ENCODE measurements at regions not wholly inside any gene's neighbourhood (a gene's known extent, or its start where the extent isn't known, plus 50 kb on each side); places are given as distances from the start of the nearest gene placed in this dataset.

DNA sequence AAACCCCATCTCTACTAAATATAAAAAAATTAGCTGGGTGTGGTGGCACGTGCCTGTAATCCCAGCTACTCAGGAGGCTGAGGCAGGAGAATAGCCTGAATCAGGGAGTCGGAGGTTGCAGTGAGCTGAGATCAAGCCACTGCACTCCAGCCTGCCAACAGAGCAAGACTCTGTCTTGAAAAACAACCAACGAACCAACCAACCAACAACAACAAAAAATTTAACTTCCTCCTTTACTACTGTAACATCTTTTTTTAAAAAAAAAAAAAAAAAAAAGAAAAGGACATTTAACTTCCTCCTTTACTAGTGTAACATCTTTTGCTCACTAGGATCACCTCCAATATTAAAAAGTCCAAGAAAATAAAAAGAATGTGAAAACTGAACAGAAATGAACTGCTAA is 92.3 kb upstream of the TMEM168 start:
- Mint-ChIP-seq H3K4me3 (no peak overlapping the region), H3K9me3 (peaks cover 0 to 4% of the 10 kb centered on the region in 2 donors), H3K27ac (no peak overlapping the region), H3K4me1 (ENCODE audit: low read depth) (peaks cover 5% of the 10 kb centered on the region), H3K27me3 (ENCODE audit: low read depth) (no peaks in the 10 kb centered on the region), H3K36me3 (ENCODE audit: insufficient read depth in 2 of 2) (peaks cover 2 to 5% of the 10 kb centered on the region in 2 donors)
- ATAC-seq (replicated peaks in 1 of 2), result no peak
- no peak for DNase-seq

DNA sequence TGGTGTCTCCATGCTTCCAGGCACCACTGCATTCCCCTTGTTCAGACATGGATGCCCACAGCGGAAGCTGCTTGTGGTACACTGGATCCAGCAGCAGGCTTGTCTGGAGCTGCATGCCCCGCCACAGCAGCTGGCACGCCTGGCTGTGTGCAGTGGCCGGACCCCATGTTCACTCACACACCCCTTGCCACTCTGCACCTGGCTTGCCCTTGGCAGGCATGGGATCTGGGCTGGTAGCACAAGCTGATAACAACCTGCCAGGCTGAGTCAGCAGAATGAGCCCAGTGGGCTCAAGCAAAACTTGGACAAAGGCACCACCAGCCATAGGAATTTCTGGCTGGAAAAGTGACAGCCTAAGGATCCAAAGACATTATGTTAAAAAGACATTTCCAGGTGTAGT is 91.8 kb upstream of the TMEM168 start:
- DNase-seq (no peak), ATAC-seq (replicated peaks in 1 of 2) (no peak)
- Mint-ChIP-seq H3K36me3 (ENCODE audit: insufficient read depth in 2 of 2) (peaks cover 2 to 5% of the 10 kb centered on the region in 2 donors), H3K27ac (no peak overlapping the region), H3K9me3 (peaks cover 0 to 4% of the 10 kb centered on the region in 2 donors), H3K4me3 (no peak overlapping the region), H3K27me3 (ENCODE audit: low read depth) (no peaks in the 10 kb centered on the region), H3K4me1 (ENCODE audit: low read depth) (peaks cover 5% of the 10 kb centered on the region)

DNA sequence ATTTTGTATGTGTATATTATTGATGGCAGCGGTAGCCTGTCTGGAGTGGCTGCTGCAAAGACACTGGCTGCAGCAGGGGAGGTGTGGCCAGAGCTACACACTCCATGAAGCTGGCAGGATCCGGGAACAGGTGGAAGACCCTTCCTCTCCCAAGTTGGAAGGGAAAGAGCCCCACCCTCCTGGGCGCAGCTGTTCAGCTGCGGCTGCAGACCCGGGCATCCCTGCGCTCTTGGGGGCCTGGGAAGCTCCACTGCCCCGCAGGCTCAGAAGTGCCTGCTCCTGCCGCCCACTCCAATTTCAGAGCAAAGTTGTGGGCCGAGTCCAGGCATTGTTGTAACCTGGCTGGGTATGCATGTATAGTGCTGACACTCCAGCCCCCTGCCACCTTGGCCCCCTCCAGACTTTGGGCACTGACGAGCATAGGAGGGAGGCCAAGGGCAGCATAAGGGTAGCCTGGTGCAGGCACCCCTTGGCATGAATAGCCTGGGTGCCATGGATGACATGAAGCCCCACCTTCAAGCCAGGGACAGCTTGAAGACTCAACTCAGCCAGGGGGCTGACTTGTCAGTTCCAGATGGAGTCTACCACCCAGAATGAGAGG is 90.7 kb upstream of the TMEM168 start:
- no peaks in the 10 kb centered on the region for H3K27me3 Mint-ChIP-seq (ENCODE audit: low read depth)
- H3K4me1 Mint-ChIP-seq (ENCODE audit: low read depth), result peaks cover 5% of the 10 kb centered on the region
- no peak overlapping the region for H3K4me3 Mint-ChIP-seq
- DNase-seq, result no peak
- peaks cover 0 to 4% of the 10 kb centered on the region in 2 donors for H3K9me3 Mint-ChIP-seq
- peaks cover 2 to 5% of the 10 kb centered on the region in 2 donors for H3K36me3 Mint-ChIP-seq (ENCODE audit: insufficient read depth in 2 of 2)
- no peak overlapping the region for H3K27ac Mint-ChIP-seq
- no peak for ATAC-seq (replicated peaks in 1 of 2)

DNA sequence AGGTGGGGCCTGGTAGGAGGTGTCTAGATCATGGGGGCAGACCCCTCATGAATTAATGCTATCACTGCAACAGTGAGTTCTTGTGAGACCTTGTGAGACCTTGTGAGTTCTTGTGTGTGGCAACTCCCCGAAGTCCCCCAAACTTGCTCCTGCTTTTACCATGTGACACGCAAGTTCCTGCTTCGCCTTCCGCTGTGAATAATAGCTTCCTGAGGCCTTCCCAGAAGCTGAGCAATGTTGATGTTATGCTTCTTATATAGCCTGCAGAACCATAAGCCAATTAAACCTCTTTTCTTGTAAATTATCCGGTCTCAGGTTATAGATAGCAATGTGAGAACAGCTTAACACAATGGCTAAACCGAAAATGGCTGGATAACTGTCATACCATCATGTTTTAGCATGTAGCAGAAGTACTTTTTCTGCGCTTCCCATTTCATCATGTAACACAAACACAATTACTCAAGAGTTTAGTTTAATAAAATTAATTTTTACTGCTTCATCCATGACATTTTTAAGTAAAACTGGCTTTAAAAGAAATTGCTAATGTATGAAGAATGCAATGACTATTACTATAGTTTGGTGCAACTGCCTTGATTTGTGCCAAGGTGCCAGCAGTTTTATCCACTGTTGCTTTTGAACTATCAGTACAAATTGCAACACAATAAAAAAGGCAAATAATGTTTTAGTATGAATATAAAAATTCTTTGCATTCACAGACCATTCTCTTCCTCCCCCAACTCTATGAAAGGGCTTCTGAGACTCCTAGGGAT is 87.7 kb upstream of the TMEM168 start:
- no peak overlapping the region for H3K27ac Mint-ChIP-seq
- DNase-seq (no peak), ATAC-seq (replicated peaks in 1 of 2) (no peak)
- no peaks in the 10 kb centered on the region for H3K9me3 Mint-ChIP-seq
- H3K36me3 Mint-ChIP-seq (ENCODE audit: insufficient read depth in 2 of 2), result no peaks in the 10 kb centered on the region
- no peaks in the 10 kb centered on the region for H3K4me1 Mint-ChIP-seq (ENCODE audit: low read depth)
- H3K4me3 Mint-ChIP-seq, result no peak overlapping the region
- H3K27me3 Mint-ChIP-seq (ENCODE audit: low read depth), result no peaks in the 10 kb centered on the region

DNA sequence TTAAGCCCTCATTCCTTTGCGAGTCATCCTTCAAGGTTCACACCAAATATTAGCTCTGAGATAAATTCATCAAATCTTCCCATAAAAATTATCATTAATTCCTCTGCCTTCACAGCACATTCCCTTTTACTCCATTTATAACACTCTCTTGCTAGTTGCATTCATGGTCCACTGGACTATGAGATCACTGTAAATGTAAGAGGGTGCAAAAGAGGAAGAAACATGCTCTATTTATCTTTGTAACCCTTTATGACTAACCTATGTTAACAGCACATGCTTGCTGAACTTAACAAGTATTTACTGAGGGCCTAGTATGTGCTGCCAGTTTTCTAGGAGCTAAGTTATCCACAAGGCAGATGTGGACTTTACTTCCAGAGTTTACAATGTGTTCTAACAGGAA is 86.7 kb upstream of the TMEM168 start:
- no peaks in the 10 kb centered on the region for H3K4me1 Mint-ChIP-seq (ENCODE audit: low read depth)
- no peaks in the 10 kb centered on the region for H3K36me3 Mint-ChIP-seq (ENCODE audit: insufficient read depth in 2 of 2)
- ATAC-seq (replicated peaks in 1 of 2) (no peak), DNase-seq (no peak)
- H3K4me3 Mint-ChIP-seq, result no peak overlapping the region
- H3K9me3 Mint-ChIP-seq, result no peaks in the 10 kb centered on the region
- H3K27ac Mint-ChIP-seq, result peak overlapping the region; percentile 31
- H3K27me3 Mint-ChIP-seq (ENCODE audit: low read depth), result no peaks in the 10 kb centered on the region

DNA sequence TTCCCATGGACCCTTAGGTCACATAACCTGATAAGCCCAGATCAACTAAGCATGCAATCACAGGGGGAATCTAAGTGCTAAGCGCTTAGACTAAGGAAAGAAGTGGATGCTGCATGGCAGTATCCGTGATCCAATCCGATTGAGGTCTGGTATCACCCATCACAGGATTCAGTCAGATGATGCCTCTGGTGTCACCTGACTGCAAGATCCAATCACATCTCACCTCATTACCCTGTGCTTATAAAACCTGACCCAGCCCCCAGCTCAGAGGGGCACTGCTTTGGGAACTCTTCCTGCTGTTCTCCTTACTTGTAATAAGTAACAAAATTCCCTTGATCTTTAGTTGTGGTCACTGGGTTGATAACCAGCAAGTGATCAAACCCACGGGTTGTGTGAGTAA is 84.7 kb upstream of the TMEM168 start:
- Mint-ChIP-seq H3K36me3 (ENCODE audit: insufficient read depth in 2 of 2) (no peaks in the 10 kb centered on the region), H3K4me1 (ENCODE audit: low read depth) (no peaks in the 10 kb centered on the region), H3K9me3 (no peaks in the 10 kb centered on the region), H3K4me3 (no peak overlapping the region), H3K27me3 (ENCODE audit: low read depth) (no peaks in the 10 kb centered on the region), H3K27ac (no peak overlapping the region)
- no peak for DNase-seq
- ATAC-seq (replicated peaks in 1 of 2), result no peak

DNA sequence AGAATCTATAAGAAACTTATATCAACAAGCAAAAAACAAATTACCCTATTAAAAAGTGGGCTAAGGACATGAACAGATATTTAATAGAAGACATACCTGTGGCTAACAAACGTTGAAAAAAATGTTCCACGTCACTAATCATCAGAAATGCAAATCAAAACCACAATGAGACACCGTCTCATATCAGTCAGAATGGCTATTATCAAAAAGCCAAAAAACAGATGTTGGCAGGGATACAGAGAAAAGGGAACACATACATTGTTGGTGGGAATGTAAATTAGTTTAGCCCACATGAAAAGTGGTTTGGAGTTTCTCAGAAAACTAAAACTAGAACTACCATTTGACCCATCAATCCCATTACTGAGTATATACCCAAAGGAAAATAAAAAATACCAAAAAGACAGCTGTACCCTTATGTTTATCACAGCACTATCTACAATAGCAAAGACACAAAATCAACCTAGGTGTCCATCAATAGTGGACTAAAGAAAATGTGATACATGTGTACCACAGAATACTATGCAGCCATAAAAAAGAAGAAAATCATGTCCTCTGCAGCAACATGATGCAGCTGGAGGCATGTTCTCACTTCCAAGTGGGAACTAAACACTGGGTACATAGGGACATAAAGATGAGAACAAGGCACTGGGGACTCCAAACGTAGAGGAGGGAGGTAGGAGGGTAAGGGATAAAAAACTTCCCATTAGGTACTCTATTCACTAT is 83.8 kb upstream of the TMEM168 start:
- no peaks in the 10 kb centered on the region for H3K9me3 Mint-ChIP-seq
- H3K27me3 Mint-ChIP-seq (ENCODE audit: low read depth), result no peaks in the 10 kb centered on the region
- no peak overlapping the region for H3K4me3 Mint-ChIP-seq
- no peak overlapping the region for H3K27ac Mint-ChIP-seq
- ATAC-seq (replicated peaks in 1 of 2) (no peak), DNase-seq (no peak)
- no peaks in the 10 kb centered on the region for H3K4me1 Mint-ChIP-seq (ENCODE audit: low read depth)
- H3K36me3 Mint-ChIP-seq (ENCODE audit: insufficient read depth in 2 of 2), result peaks cover 0 to 2% of the 10 kb centered on the region in 2 donors

DNA sequence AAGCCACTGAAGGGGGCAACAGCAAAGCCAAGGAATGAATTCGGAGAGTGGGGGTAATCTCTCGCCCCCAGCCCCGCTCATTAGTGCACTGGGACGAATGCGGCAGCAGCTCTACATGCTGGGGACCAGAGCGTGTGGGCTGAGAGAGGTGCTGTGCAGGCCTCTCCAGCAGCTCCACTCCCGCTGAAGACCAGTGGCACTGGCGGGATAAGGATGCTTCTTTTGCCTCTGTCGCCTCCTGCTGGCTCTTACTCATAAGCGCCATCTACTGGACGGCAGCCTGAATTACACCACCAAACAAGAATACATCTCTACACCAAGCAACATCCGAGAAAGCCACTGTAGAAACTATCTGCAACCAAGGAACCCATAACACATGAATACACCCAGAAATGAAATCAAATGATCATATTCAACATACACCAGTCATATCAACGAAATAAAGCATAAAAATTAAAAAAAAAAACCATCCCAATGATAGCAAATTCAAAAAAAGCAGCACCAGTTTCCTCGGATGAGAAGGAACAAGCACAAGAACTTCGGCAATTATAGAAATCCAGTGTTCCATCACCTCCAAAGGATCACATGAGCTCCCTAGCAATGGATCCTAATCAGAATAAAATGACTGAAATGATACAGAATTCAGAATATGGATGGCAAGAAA is 79.0 kb upstream of the TMEM168 start:
- no peaks in the 10 kb centered on the region for H3K27me3 Mint-ChIP-seq (ENCODE audit: low read depth)
- no peaks in the 10 kb centered on the region for H3K9me3 Mint-ChIP-seq
- ATAC-seq (replicated peaks in 1 of 2) (peak; percentile 41 to 61), DNase-seq (peak; percentile 41 to 57)
- H3K27ac Mint-ChIP-seq, result no peak overlapping the region
- H3K4me3 Mint-ChIP-seq, result no peak overlapping the region
- H3K36me3 Mint-ChIP-seq (ENCODE audit: insufficient read depth in 2 of 2), result peaks cover 0 to 2% of the 10 kb centered on the region in 2 donors
- peaks cover 6% of the 10 kb centered on the region for H3K4me1 Mint-ChIP-seq (ENCODE audit: low read depth)

DNA sequence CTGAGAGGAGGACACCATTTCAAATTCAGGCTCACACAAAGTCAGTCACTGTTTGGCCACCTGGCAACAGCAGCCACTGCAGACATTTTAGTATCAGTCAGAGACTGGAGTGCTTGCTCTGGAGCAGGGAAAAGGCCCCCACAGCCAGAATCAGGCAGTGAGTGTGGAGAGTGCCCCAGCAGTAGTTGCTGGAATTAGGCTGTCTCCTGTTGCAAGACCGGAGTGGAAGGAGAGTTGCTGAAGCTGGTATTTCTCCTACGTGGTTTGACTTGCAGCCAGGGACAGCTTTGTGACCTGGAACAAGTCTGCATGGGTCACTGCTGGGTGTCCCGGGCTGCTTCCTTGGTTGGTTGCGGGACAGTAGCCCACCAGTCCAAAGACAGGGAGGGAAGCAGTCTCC is 78.4 kb upstream of the TMEM168 start:
- no peak overlapping the region for H3K27ac Mint-ChIP-seq
- peaks cover 6% of the 10 kb centered on the region for H3K4me1 Mint-ChIP-seq (ENCODE audit: low read depth)
- no peaks in the 10 kb centered on the region for H3K27me3 Mint-ChIP-seq (ENCODE audit: low read depth)
- no peak overlapping the region for H3K4me3 Mint-ChIP-seq
- no peaks in the 10 kb centered on the region for H3K9me3 Mint-ChIP-seq
- H3K36me3 Mint-ChIP-seq (ENCODE audit: insufficient read depth in 2 of 2), result peaks cover 0 to 2% of the 10 kb centered on the region in 2 donors
- ATAC-seq (replicated peaks in 1 of 2), result no peak
- DNase-seq, result no peak

DNA sequence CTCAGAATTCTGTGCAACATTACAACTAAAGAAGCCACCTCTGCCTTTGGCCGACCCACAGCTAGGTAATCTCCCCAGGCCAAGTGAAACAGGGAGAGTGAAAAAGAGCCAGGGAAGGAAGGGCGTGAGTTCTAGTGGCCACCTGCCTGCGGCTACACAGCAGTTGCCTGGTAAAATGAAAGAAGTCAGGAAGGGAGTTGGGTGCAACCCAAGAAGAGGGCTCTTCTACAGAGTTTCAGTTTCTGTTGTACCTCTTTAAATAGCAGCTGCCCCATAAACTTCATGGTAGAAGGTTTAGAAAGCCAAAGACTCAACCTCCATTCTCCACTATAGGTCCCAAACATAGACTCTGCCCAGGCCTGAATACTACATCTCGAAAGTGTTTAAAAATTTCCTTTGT is 76.2 kb upstream of the TMEM168 start:
- no peak overlapping the region for H3K27ac Mint-ChIP-seq
- DNase-seq (no peak), ATAC-seq (replicated peaks in 1 of 2) (no peak)
- no peaks in the 10 kb centered on the region for H3K9me3 Mint-ChIP-seq
- peaks cover 6% of the 10 kb centered on the region for H3K4me1 Mint-ChIP-seq (ENCODE audit: low read depth)
- H3K36me3 Mint-ChIP-seq (ENCODE audit: insufficient read depth in 2 of 2), result peaks cover 0 to 2% of the 10 kb centered on the region in 2 donors
- no peak overlapping the region for H3K4me3 Mint-ChIP-seq
- H3K27me3 Mint-ChIP-seq (ENCODE audit: low read depth), result no peaks in the 10 kb centered on the region

DNA sequence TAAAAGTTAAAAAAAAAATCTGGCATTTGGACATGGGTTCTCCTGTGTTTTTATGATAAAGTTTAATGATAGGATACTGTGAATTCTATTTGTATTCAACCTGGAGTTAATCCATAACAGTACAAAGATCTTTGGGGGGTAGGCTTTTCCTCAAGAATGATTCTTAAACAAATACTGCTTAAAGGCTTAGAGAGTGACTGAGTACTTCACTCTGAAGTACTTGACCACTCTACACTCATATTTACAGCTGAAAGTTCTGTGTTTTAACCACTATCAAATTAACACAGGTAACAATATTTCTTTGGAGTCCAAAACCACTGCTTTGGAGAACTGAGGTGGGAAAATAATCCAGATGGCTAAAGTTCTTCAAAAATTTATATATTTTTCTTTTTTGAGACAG is 74.2 kb upstream of the TMEM168 start:
- no peak overlapping the region for H3K27ac Mint-ChIP-seq
- ATAC-seq (replicated peaks in 1 of 2) (no peak), DNase-seq (no peak)
- H3K36me3 Mint-ChIP-seq (ENCODE audit: insufficient read depth in 2 of 2), result peaks cover 0 to 2% of the 10 kb centered on the region in 2 donors
- peaks cover 6% of the 10 kb centered on the region for H3K4me1 Mint-ChIP-seq (ENCODE audit: low read depth)
- no peaks in the 10 kb centered on the region for H3K27me3 Mint-ChIP-seq (ENCODE audit: low read depth)
- H3K9me3 Mint-ChIP-seq, result no peaks in the 10 kb centered on the region
- no peak overlapping the region for H3K4me3 Mint-ChIP-seq

DNA sequence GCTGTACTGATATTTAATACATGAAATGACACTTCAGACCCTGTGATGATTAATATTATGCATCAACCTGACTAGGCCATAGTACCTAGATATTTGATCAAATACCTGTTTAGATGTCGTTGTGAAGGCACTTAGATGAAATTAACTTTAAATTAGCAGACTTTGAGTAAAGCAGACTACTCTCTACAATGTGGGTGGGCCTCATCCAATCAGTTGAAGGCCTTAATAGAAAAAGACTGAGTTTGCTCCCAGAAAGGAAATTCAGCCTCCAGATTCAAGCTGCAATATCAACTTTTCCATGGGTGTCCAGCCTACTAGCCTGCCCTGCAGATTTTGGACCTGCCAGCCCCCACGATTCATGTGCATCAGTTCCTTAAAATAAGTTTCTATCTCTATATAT is 68.6 kb upstream of the TMEM168 start:
- ATAC-seq (replicated peaks in 1 of 2) (no peak), DNase-seq (no peak)
- Mint-ChIP-seq H3K27me3 (ENCODE audit: low read depth) (no peaks in the 10 kb centered on the region), H3K36me3 (ENCODE audit: insufficient read depth in 2 of 2) (no peaks in the 10 kb centered on the region), H3K27ac (no peak overlapping the region), H3K4me1 (ENCODE audit: low read depth) (no peaks in the 10 kb centered on the region), H3K4me3 (no peak overlapping the region), H3K9me3 (no peaks in the 10 kb centered on the region)

DNA sequence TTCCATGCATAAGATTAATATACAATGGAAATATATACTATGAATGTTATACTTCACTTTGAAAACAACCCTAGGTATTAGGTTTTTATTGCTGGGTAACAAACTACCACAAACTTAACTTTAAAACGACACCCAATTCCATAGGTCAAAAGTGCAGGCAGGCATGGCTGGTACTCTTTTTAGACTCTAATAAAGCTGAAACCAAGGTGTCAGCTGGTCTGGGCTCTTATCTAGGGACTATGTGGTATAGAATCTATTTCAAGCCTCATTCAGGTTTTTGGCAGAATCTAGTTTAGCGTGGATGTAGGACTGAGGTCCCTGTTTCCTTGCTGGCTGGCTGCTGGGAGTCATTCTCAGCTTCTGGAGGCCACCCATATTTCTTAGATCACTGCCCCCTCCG is 65.0 kb upstream of the TMEM168 start:
- Mint-ChIP-seq H3K4me1 (ENCODE audit: low read depth) (no peaks in the 10 kb centered on the region), H3K4me3 (no peak overlapping the region), H3K36me3 (ENCODE audit: insufficient read depth in 2 of 2) (no peaks in the 10 kb centered on the region), H3K27ac (no peak overlapping the region), H3K9me3 (no peaks in the 10 kb centered on the region), H3K27me3 (ENCODE audit: low read depth) (no peaks in the 10 kb centered on the region)
- DNase-seq (no peak), ATAC-seq (replicated peaks in 1 of 2) (no peak)

Data from activated T-cell treated with anti-CD3 and anti-CD28 coated beads, Interleukin-2, amount 50 U/mL, for 72 hours (primary cell).